GM12878 (cell line): ENCODE measurements at regions not wholly inside any gene's neighbourhood (a gene's known extent, or its start where the extent isn't known, plus 50 kb on each side); places are given as distances from the start of the nearest gene placed in this dataset.

Experiments
- ATAC-seq: fragments of 200-7000 bp; cut with Tn5 transposase; 3 replicates; pipeline ENCODE4 v1.9.1; 2020; ENCODE audit warnings: mild to moderate bottlenecking, moderate library complexity
- BruUV-seq: library from RNA; stranded (reverse); fragments of 400-500 nt; replicated peaks from 2 replicates; lab custom pipeline; 2021; lab: Mats Ljungman, UMichigan
- CTCF ChIA-PET: fragments of 300-600 bp; sonication (Branson Sonifier 250); formaldehyde crosslinking; extraction: SDS; loops from one replicate; lab custom pipeline; 2021; ENCODE audit warnings: inconsistent platforms; lab: Yijun Ruan, JAX
- POLR2A ChIA-PET: fragments of 350-600 bp; formaldehyde crosslinking; extraction: SDS; loops from one replicate; lab custom pipeline; 2021; ENCODE audit warnings: inconsistent platforms; lab: Charles Lee
- RAD21 ChIA-PET: fragments of 300-600 bp; sonication (Branson Sonifier 250); formaldehyde crosslinking; loops from one replicate; lab custom pipeline; 2023; ENCODE audit warnings: antibody characterized with exemption; ENCODE audit not compliant: unreplicated experiment; lab: Charles Lee
- SMC1A ChIA-PET: fragments of 300-600 bp; sonication (Branson Sonifier 250); formaldehyde crosslinking; loops from one replicate; lab custom pipeline; 2023; ENCODE audit not compliant: unreplicated experiment, uncharacterized antibody; lab: Charles Lee
- DNase-seq: peaks from one replicate; pipeline ENCODE4 v3.0.0-alpha.2; 2011; ENCODE audit warnings: low read depth, low spot score
- FAIRE-seq: peaks from 3 replicates; lab custom pipeline; 2011; peaks lifted over from hg19 to GRCh38; lab: Jason Lieb, UNC
- H2AFZ ChIP-seq: 2 replicates; pipeline ENCODE4 v1.6.0; 2011; ENCODE audit warnings: low read depth, low read length, control low read depth; ENCODE audit not compliant: control insufficient read depth
- H3K27ac ChIP-seq: 2 replicates; pipeline ENCODE4 v1.5.1; 2011; ENCODE audit warnings: control low read depth; ENCODE audit not compliant: control insufficient read depth, insufficient read depth
- H3K27me3 ChIP-seq, 2 experiments: replicated peaks in 1 of 2; 2 replicates each; pipeline versions ENCODE4 v1.6.0 to v1.6.1; 2011; ENCODE audit warnings: low read length in 1 of 2; ENCODE audit not compliant: control insufficient read depth in 2 of 2, insufficient read depth in 2 of 2
- H3K36me3 ChIP-seq, 2 experiments: 2 replicates each; pipeline ENCODE4 v1.5.1; 2011; ENCODE audit warnings: low read length in 1 of 2; ENCODE audit not compliant: control insufficient read depth in 2 of 2, insufficient read depth in 2 of 2
- H3K4me1 ChIP-seq: 2 replicates; pipeline ENCODE4 v1.6.1; 2011; ENCODE audit warnings: mild to moderate bottlenecking, low read length, moderate library complexity, mixed read lengths; ENCODE audit not compliant: control insufficient read depth, insufficient read depth
- H3K4me2 ChIP-seq: 2 replicates; pipeline ENCODE4 v1.6.0; 2011; ENCODE audit warnings: control low read depth; ENCODE audit not compliant: control insufficient read depth, insufficient read depth
- H3K4me3 ChIP-seq: fragments of 200-600 bp; sonication (generic); 2 replicates; pipeline ENCODE4 v1.5.1; 2016
- H3K79me2 ChIP-seq: 2 replicates; pipeline ENCODE4 v1.6.0; 2011; ENCODE audit warnings: low read length; ENCODE audit not compliant: control insufficient read depth, insufficient read depth
- H3K9ac ChIP-seq: 2 replicates; pipeline ENCODE4 v1.8.0; 2011; ENCODE audit warnings: low read length, control low read depth, mixed read lengths; ENCODE audit not compliant: control insufficient read depth, insufficient read depth
- H3K9me3 ChIP-seq: replicated peaks from 3 replicates; pipeline ENCODE4 v1.5.1; 2011; ENCODE audit warnings: mild to moderate bottlenecking, low read length; ENCODE audit not compliant: control insufficient read depth, insufficient read depth
- H4K20me1 ChIP-seq: 2 replicates; pipeline ENCODE4 v1.6.0; 2011; ENCODE audit not compliant: control insufficient read depth, insufficient read depth
- BMI1 ChIP-seq: fragments of 450-650 bp; IDR thresholded peaks from 2 replicates; pipeline ENCODE4 v1.6.1; 2016; ENCODE audit warnings: mild to moderate bottlenecking, moderate library complexity, borderline replicate concordance
- ZZZ3 ChIP-seq: IDR thresholded peaks from 2 replicates; pipeline ENCODE4 v1.6.1; 2011; ENCODE audit warnings: low read depth; ENCODE audit not compliant: control insufficient read depth, insufficient read length
- WGBS: methylation state at CpG from one replicate; pipeline ENCODE4 v1.1.6; 2016; ENCODE audit warnings: low lambda C conversion rate; ENCODE audit not compliant: insufficient replicate concordance, insufficient coverage; ENCODE audit errors: missing lambda C conversion rate; 5-methylcytosine and 5-hydroxymethylcytosine counted together
- in situ Hi-C: fragments of 300-500 bp; cut with MboI; formaldehyde crosslinking; loops from 9 replicates; pipeline ENCODE4 v1.14.3; 2018; ENCODE audit warnings: mixed read lengths
- intact Hi-C: fragments of 100-400 bp; cut with micrococcal nuclease; formaldehyde crosslinking; loops from one replicate; pipeline ENCODE4 v1.14.2; 2022; ENCODE audit not compliant: unreplicated experiment
- TF ChIP-seq, protein P1 (sequence below), 3 experiments: IDR thresholded peaks in 2 of 3; conservative IDR thresholded peaks in 1 of 3; 2 replicates each; pipeline ENCODE4 v1.5.1; 2011; ENCODE audit warnings: low read depth in 3 of 3, low read length in 3 of 3, mild to moderate bottlenecking in 3 of 3, control low read depth in 2 of 3, moderate library complexity in 2 of 3, inconsistent platforms in 1 of 3, mixed read lengths in 1 of 3; ENCODE audit not compliant: control insufficient read depth in 2 of 3, insufficient read depth in 1 of 3; ENCODE audit errors: extremely low read depth in 1 of 3
- TF ChIP-seq, protein P2 (sequence below): fragments of 450-650 bp; conservative IDR thresholded peaks from 2 replicates; pipeline ENCODE4 v1.6.1; 2017; ENCODE audit warnings: mild to moderate bottlenecking, moderate library complexity

DNA sequence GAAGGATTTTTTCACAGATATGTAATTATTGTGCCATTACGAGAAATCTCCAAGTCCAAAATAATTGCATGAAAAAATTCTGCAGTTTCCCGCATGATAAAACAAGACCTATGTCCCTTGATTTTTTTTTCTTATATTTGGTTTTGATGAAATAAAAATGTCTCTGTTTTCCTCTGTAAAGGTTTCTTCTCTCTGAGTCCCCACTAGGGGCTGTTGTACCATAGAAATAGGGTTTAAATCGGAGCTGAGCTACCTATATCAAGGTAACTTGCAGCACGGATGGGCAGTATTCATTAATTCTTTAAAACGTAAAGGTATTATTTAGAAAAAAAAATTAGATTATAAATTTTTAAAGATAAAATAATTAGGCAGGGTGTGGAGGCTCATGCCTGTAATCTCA, 66.6 kb upstream of the IGF1R start:
- H3K27ac ChIP-seq, result no peak overlapping the region
- H3K9me3 ChIP-seq, result no peaks in the 10 kb centered on the region; the same call in 2 of the 3 replicates
- ChIA-PET SMC1A (no interaction called here), CTCF (interaction anchor here (0.8 to 0.9 kb wide), 2 partner anchors 61 to 76 kb away, joined by 3 to 5 read pairs; no protein-coding TSS in a partner anchor), RAD21 (no interaction called here), POLR2A (no interaction called here)
- H4K20me1 ChIP-seq, result no peaks in the 10 kb centered on the region
- 25% methylated on average over 5 of the region's 5 CpGs for WGBS
- H3K4me3 ChIP-seq, result no peak overlapping the region
- TF ChIP-seq, protein P1, sequence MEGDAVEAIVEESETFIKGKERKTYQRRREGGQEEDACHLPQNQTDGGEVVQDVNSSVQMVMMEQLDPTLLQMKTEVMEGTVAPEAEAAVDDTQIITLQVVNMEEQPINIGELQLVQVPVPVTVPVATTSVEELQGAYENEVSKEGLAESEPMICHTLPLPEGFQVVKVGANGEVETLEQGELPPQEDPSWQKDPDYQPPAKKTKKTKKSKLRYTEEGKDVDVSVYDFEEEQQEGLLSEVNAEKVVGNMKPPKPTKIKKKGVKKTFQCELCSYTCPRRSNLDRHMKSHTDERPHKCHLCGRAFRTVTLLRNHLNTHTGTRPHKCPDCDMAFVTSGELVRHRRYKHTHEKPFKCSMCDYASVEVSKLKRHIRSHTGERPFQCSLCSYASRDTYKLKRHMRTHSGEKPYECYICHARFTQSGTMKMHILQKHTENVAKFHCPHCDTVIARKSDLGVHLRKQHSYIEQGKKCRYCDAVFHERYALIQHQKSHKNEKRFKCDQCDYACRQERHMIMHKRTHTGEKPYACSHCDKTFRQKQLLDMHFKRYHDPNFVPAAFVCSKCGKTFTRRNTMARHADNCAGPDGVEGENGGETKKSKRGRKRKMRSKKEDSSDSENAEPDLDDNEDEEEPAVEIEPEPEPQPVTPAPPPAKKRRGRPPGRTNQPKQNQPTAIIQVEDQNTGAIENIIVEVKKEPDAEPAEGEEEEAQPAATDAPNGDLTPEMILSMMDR (IDR thresholded peaks at IDR 0.05 in 2 of 3, conservative IDR thresholded peaks at IDR 0.05 in 1 of 3; ENCODE audit: control insufficient read depth in 2 of 3, extremely low read depth in 1 of 3, insufficient read depth in 1 of 3, low read depth in 3 of 3, low read length in 3 of 3), result 0 out of 6 replicates have a peak, but pooled peaks of 1 of the 3 experiments have one; percentile 10
- no peak for TF ChIP-seq ZZZ3
- ATAC-seq, result no peak
- H2AFZ ChIP-seq, result no peak overlapping the region
- no peaks in the 10 kb centered on the region for H3K79me2 ChIP-seq
- no peak for FAIRE-seq
- no TSS peak for BruUV-seq
- H3K36me3 ChIP-seq, result no peaks in the 10 kb centered on the region
- H3K4me1 ChIP-seq, result no peaks in the 10 kb centered on the region
- H3K4me2 ChIP-seq, result no peak overlapping the region
- no peak overlapping the region for H3K9ac ChIP-seq
- intact Hi-C loops (no loop called here), in situ Hi-C loops (no loop called here)
- DNase-seq, result no peak
- H3K27me3 ChIP-seq, result no peaks in the 10 kb centered on the region

DNA sequence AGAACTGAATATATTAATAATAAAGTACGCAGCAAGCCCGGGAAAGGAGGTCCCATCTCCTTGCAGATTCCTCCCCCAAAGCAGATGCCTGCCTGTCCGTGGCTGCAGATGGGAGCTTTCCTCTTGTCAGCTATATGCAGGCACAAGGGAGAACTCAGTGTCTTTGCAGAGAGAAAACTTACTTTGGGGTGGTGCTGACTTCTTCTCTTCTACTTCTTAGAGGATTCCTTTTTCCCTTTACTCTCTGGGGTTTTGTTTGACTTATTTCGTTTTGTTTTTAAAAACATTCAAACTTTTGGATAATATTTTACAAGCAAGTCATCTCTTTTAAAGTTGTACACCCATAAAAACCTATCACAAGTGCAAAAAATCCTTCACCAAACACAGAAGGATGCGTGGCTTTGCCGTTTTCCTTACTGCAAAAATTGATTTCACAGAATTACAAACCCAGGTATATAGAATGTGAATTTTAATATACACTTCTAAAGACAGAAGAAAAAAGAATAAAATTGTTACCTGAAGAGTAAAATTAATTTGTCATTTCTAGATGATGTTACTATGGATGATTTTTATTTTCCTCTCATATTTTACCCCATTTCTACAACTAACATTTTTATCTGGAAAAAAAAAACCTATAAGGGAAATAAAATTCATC, 65.3 kb upstream of the IGF1R start:
- TF ChIP-seq, protein P2, sequence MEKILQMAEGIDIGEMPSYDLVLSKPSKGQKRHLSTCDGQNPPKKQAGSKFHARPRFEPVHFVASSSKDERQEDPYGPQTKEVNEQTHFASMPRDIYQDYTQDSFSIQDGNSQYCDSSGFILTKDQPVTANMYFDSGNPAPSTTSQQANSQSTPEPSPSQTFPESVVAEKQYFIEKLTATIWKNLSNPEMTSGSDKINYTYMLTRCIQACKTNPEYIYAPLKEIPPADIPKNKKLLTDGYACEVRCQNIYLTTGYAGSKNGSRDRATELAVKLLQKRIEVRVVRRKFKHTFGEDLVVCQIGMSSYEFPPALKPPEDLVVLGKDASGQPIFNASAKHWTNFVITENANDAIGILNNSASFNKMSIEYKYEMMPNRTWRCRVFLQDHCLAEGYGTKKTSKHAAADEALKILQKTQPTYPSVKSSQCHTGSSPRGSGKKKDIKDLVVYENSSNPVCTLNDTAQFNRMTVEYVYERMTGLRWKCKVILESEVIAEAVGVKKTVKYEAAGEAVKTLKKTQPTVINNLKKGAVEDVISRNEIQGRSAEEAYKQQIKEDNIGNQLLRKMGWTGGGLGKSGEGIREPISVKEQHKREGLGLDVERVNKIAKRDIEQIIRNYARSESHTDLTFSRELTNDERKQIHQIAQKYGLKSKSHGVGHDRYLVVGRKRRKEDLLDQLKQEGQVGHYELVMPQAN, result no peak
- TF ChIP-seq BMI1, result 0 out of 2 replicates have a peak, but pooled peaks have one; percentile 50
- TF ChIP-seq, all 136 proteins: peak for 1
- Histone ChIP-seq H4K20me1 (no peaks in the 10 kb centered on the region), H3K9me3 (no peaks in the 10 kb centered on the region; the same call in 2 of the 3 replicates), H3K36me3 (no peaks in the 10 kb centered on the region), H3K4me1 (no peaks in the 10 kb centered on the region), H2AFZ (no peak overlapping the region), H3K27me3 (no peaks in the 10 kb centered on the region), H3K27ac (no peak overlapping the region), H3K79me2 (no peaks in the 10 kb centered on the region), H3K4me3 (no peak overlapping the region), H3K4me2 (no peak overlapping the region), H3K9ac (no peak overlapping the region)
- in situ Hi-C loops, result no loop called here
- no peak for DNase-seq
- ChIA-PET CTCF (no interaction called here), SMC1A (interaction anchor here (0.6 kb wide), 1 partner anchor 16 kb away, joined by 3 read pairs; no protein-coding TSS in a partner anchor), POLR2A (no interaction called here), RAD21 (no interaction called here)
- FAIRE-seq, result no peak
- no peak for ATAC-seq
- 6% methylated on average over 6 of the region's 6 CpGs for WGBS
- no TSS peak for BruUV-seq
- intact Hi-C loops, result no loop called here
